Neutrophil (primary cell): ENCODE measurements at regions not wholly inside any gene's neighbourhood (a gene's known extent, or its start where the extent isn't known, plus 50 kb on each side); places are given as distances from the start of the nearest gene placed in this dataset.
A peak's percentile ranks its signal among the peaks of the same experiment; 100 is the strongest.

Experiments
- H3K27ac ChIP-seq: fragments of 200-600 bp; sonication (generic); 2 replicates; pipeline ENCODE4 v1.5.1; 2016; ENCODE audit warnings: mild to moderate bottlenecking, moderate library complexity
- H3K27me3 ChIP-seq: fragments of 200-600 bp; sonication (generic); 2 replicates; pipeline ENCODE4 v1.6.0; 2016; ENCODE audit warnings: mild to moderate bottlenecking
- H3K36me3 ChIP-seq: fragments of 200-600 bp; sonication (generic); 2 replicates; pipeline ENCODE4 v1.5.1; 2017
- H3K4me1 ChIP-seq, 2 experiments: fragments of 200-600 bp in 1 of 2; sonication (generic) in 1 of 2; 1 replicate in 1 of 2; 2 replicates in 1 of 2; pipeline versions ENCODE4 v1.5.1 to v1.6.1; 2013 to 2016; ENCODE audit warnings: low read depth in 1 of 2, low read length in 1 of 2, mild to moderate bottlenecking in 1 of 2, moderate library complexity in 1 of 2; ENCODE audit not compliant: control insufficient read depth in 1 of 2, insufficient read depth in 1 of 2
- H3K4me3 ChIP-seq, 2 experiments: fragments of 200-600 bp in 1 of 2; sonication (generic) in 1 of 2; 1 replicate in 1 of 2; 2 replicates in 1 of 2; pipeline ENCODE4 v1.5.1; 2013 to 2016; ENCODE audit warnings: low read depth in 1 of 2, low read length in 1 of 2, mild to moderate bottlenecking in 1 of 2, moderate library complexity in 1 of 2
- H3K9me3 ChIP-seq: fragments of 200-600 bp; sonication (generic); 2 replicates; pipeline ENCODE4 v1.5.1; 2016
- CTCF ChIP-seq: fragments of 200-600 bp; sonication (generic); IDR thresholded peaks from 2 replicates; pipeline ENCODE4 v1.5.1; 2016; ENCODE audit warnings: antibody characterized with exemption

GRCh38 chr9:117487555-117488175 is 72.8 kb upstream of the ASTN2 start:
- no peak overlapping the region for H3K4me3 ChIP-seq
- H3K9me3 ChIP-seq, result no peaks in the 10 kb centered on the region
- peak; percentile 65 for TF ChIP-seq CTCF

GRCh38 chr9:117486426-117486825 is 71.6 kb upstream of the ASTN2 start:
- H3K9me3 ChIP-seq, result no peaks in the 10 kb centered on the region
- no peaks in the 10 kb centered on the region for H3K36me3 ChIP-seq
- H3K4me3 ChIP-seq, result no peak overlapping the region
- TF ChIP-seq CTCF, result no peak
- peaks cover 4% of the 10 kb centered on the region for H3K27me3 ChIP-seq
- H3K4me1 ChIP-seq, result no peaks in the 10 kb centered on the region
- no peak overlapping the region for H3K27ac ChIP-seq

More at GRCh38 chr9:117487555-117488175, 72.8 kb upstream of the ASTN2 start:
- Histone ChIP-seq H3K27ac (no peak overlapping the region), H3K4me1 (no peaks in the 10 kb centered on the region), H3K27me3 (peaks cover 4% of the 10 kb centered on the region), H3K36me3 (no peaks in the 10 kb centered on the region)

- TF ChIP-seq CTCF, result no peak
- Histone ChIP-seq H3K27me3 (peaks cover 4% of the 10 kb centered on the region), H3K9me3 (no peaks in the 10 kb centered on the region), H3K27ac (no peak overlapping the region), H3K36me3 (no peaks in the 10 kb centered on the region), H3K4me1 (no peaks in the 10 kb centered on the region), H3K4me3 (no peak overlapping the region)
Observed at GRCh38 chr9:117485176-117485575, 70.3 kb upstream of the ASTN2 start.

GRCh38 chr9:117480729-117481128 is 65.9 kb upstream of the ASTN2 start:
- Histone ChIP-seq H3K4me3 (no peak overlapping the region), H3K9me3 (no peaks in the 10 kb centered on the region), H3K27ac (no peak overlapping the region), H3K27me3 (no peaks in the 10 kb centered on the region), H3K36me3 (no peaks in the 10 kb centered on the region), H3K4me1 (no peaks in the 10 kb centered on the region)
- TF ChIP-seq CTCF, result no peak

- H3K27ac ChIP-seq, result no peak overlapping the region
- no peaks in the 10 kb centered on the region for H3K27me3 ChIP-seq
- H3K4me3 ChIP-seq, result no peak overlapping the region
- no peak for TF ChIP-seq CTCF
- H3K9me3 ChIP-seq, result no peaks in the 10 kb centered on the region
- no peaks in the 10 kb centered on the region for H3K36me3 ChIP-seq
- no peaks in the 10 kb centered on the region for H3K4me1 ChIP-seq
Observed at GRCh38 chr9:117480253-117480652, 65.4 kb upstream of the ASTN2 start.
